IMR-90 (cell line): ENCODE measurements at regions not wholly inside any gene's neighbourhood (a gene's known extent, or its start where the extent isn't known, plus 50 kb on each side); places are given as distances from the start of the nearest gene placed in this dataset.

Experiments used
- ATAC-seq: fragments of 200-7000 bp; cut with Tn5 transposase; 2 replicates; pipeline ENCODE4 v1.9.1; 2020; ENCODE audit warnings: low read depth, mild to moderate bottlenecking, moderate library complexity
- BruUV-seq: library from RNA; stranded (reverse); fragments of 400-500 nt; replicated peaks from 2 replicates; lab custom pipeline; 2021; lab: Mats Ljungman, UMichigan
- CTCF ChIA-PET: fragments of 300-600 bp; formaldehyde crosslinking; extraction: SDS; loops from one replicate; lab custom pipeline; 2021; ENCODE audit warnings: antibody characterized with exemption; lab: Yijun Ruan, JAX
- POLR2A ChIA-PET: fragments of 300-600 bp; sonication (Branson Sonifier 250); formaldehyde crosslinking; loops from one replicate; lab custom pipeline; 2022; ENCODE audit warnings: antibody characterized with exemption; ENCODE audit not compliant: unreplicated experiment; lab: Charles Lee
- DNase-seq: peaks from one replicate; pipeline ENCODE4 v3.0.0; 2013
- H2AFZ ChIP-seq: replicated peaks from 2 replicates; pipeline ENCODE3; 2013; ENCODE audit warnings: low read length, mild to moderate bottlenecking; ENCODE audit not compliant: poor library complexity
- H2AK5ac ChIP-seq: 2 replicates; pipeline ENCODE4 v1.6.1; 2013; ENCODE audit warnings: low read depth, low read length, inconsistent platforms
- H2AK9ac ChIP-seq: replicated peaks from 2 replicates; pipeline ENCODE3; 2013; ENCODE audit warnings: mild to moderate bottlenecking, low read depth, low read length, moderate library complexity; ENCODE audit not compliant: poor library complexity
- H2BK120ac ChIP-seq: 2 replicates; pipeline ENCODE4 v1.6.1; 2013; ENCODE audit warnings: low read depth, low read length, inconsistent platforms
- H2BK15ac ChIP-seq: 3 replicates; pipeline ENCODE4 v1.6.1; 2013; ENCODE audit warnings: low read depth, low read length, inconsistent platforms
- H2BK20ac ChIP-seq: 2 replicates; pipeline ENCODE4 v1.6.1; 2013; ENCODE audit warnings: low read depth, mild to moderate bottlenecking, inconsistent platforms, low read length, moderate library complexity
- H2BK5ac ChIP-seq: 2 replicates; pipeline ENCODE4 v1.6.1; 2013; ENCODE audit warnings: mild to moderate bottlenecking, low read depth, low read length, inconsistent platforms; ENCODE audit not compliant: poor library complexity, severe bottlenecking
- H3K14ac ChIP-seq: replicated peaks from 2 replicates; pipeline ENCODE4 v1.6.1; 2013; ENCODE audit warnings: low read depth, low read length, inconsistent platforms
- H3K18ac ChIP-seq: 2 replicates; pipeline ENCODE4 v1.6.1; 2013; ENCODE audit warnings: low read depth, low read length, control low read depth
- H3K23ac ChIP-seq: 2 replicates; pipeline ENCODE4 v1.6.1; 2013; ENCODE audit warnings: low read depth, low read length, inconsistent platforms
- H3K27ac ChIP-seq: 2 replicates; pipeline ENCODE4 v1.5.1; 2013; ENCODE audit warnings: mild to moderate bottlenecking, control low read depth, low read length; ENCODE audit not compliant: insufficient read depth
- H3K27me3 ChIP-seq: 2 replicates; pipeline ENCODE4 v1.6.1; 2013; ENCODE audit warnings: low read length; ENCODE audit not compliant: control insufficient read depth, insufficient read depth
- H3K36me3 ChIP-seq: 2 replicates; pipeline ENCODE4 v1.6.1; 2013; ENCODE audit warnings: low read length, mixed read lengths; ENCODE audit not compliant: control insufficient read depth, insufficient read depth
- H3K4ac ChIP-seq: 2 replicates; pipeline ENCODE4 v1.6.1; 2013; ENCODE audit warnings: low read depth, low read length, inconsistent platforms
- H3K4me1 ChIP-seq: 2 replicates; pipeline ENCODE4 v1.6.1; 2013; ENCODE audit warnings: low read length, mixed read lengths; ENCODE audit not compliant: control insufficient read depth, insufficient read depth
- H3K4me2 ChIP-seq: 2 replicates; pipeline ENCODE4 v1.6.1; 2013; ENCODE audit warnings: low read depth, mild to moderate bottlenecking, control low read depth, low read length, moderate library complexity
- H3K4me3 ChIP-seq: 2 replicates; pipeline ENCODE4 v1.5.1; 2013; ENCODE audit warnings: low read depth, mild to moderate bottlenecking, control low read depth, low read length, moderate library complexity; ENCODE audit not compliant: insufficient read depth
- H3K56ac ChIP-seq: 2 replicates; pipeline ENCODE4 v1.6.1; 2013; ENCODE audit warnings: low read length, inconsistent platforms; ENCODE audit not compliant: insufficient read depth; ENCODE audit errors: extremely low read depth
- H3K79me1 ChIP-seq, 2 experiments: 2 replicates each; pipeline ENCODE4 v1.6.1; 2013; ENCODE audit warnings: low read length in 2 of 2, inconsistent platforms in 1 of 2, low read depth in 1 of 2
- H3K9ac ChIP-seq: 2 replicates; pipeline ENCODE4 v1.6.1; 2013; ENCODE audit warnings: low read depth, low read length, control low read depth
- H3K9me1 ChIP-seq: 2 replicates; pipeline ENCODE4 v1.6.1; 2013; ENCODE audit warnings: low read length, inconsistent platforms; ENCODE audit not compliant: insufficient read depth
- H3K9me3 ChIP-seq: 2 replicates; pipeline ENCODE4 v1.6.1; 2013; ENCODE audit warnings: low read length; ENCODE audit not compliant: control insufficient read depth, insufficient read depth
- H4K20me1 ChIP-seq: 2 replicates; pipeline ENCODE4 v1.6.1; 2013; ENCODE audit warnings: low read length, inconsistent platforms; ENCODE audit not compliant: insufficient read depth
- H4K5ac ChIP-seq: 2 replicates; pipeline ENCODE4 v1.6.1; 2013; ENCODE audit warnings: mild to moderate bottlenecking, low read depth, low read length, control low read depth
- H4K8ac ChIP-seq, 2 experiments: 2 replicates each; pipeline ENCODE4 v1.6.1; 2013; ENCODE audit warnings: low read depth in 2 of 2, low read length in 2 of 2, control low read depth in 1 of 2, inconsistent platforms in 1 of 2
- H4K91ac ChIP-seq: 2 replicates; pipeline ENCODE4 v1.6.1; 2013; ENCODE audit warnings: low read depth, low read length, inconsistent platforms; ENCODE audit not compliant: insufficient read depth
- CEBPB ChIP-seq: IDR thresholded peaks from 2 replicates; pipeline ENCODE4 v1.6.1; 2012; ENCODE audit warnings: low read depth, low read length, improper control_type of control experiment
- FOS ChIP-seq: fragments of 150-350 bp; IDR thresholded peaks from 2 replicates; pipeline ENCODE4 v1.6.1; 2016; ENCODE audit warnings: low read depth, low read length
- RAD21 ChIP-seq: IDR thresholded peaks from 2 replicates; pipeline ENCODE4 v1.6.1; 2012; ENCODE audit warnings: low read length, improper control_type of control experiment
- WGBS, 2 experiments: methylation state at CpG; one replicate each; pipeline versions ENCODE4 v1.1.5 to v1.1.7; 2013; ENCODE audit warnings: missing lambda C conversion rate in 2 of 2; ENCODE audit not compliant: insufficient read length in 1 of 2; ENCODE audit errors: extremely low coverage in 2 of 2; 5-methylcytosine and 5-hydroxymethylcytosine counted together
- dilution Hi-C: fragments of 300-500 bp; cut with HindIII; formaldehyde crosslinking; loops from one replicate; pipeline ENCODE4 v1.14.3; 2018; ENCODE audit warnings: low sequenced_read_pairs; ENCODE audit not compliant: unreplicated experiment
- in situ Hi-C: fragments of 300-500 bp; cut with MboI; formaldehyde crosslinking; loops from 3 replicates; pipeline ENCODE4 v1.14.3; 2019; ENCODE audit warnings: low sequenced_read_pairs, inconsistent platforms, mixed read lengths
- intact Hi-C: fragments of 100-400 bp; cut with micrococcal nuclease; formaldehyde crosslinking; loops from 2 replicates; pipeline ENCODE4 v1.10.0; 2022

- Histone ChIP-seq H2AK5ac (no peak overlapping the region), H3K14ac (no peak overlapping the region), H3K56ac (no peak overlapping the region), H2BK20ac (no peak overlapping the region), H3K27ac (no peak overlapping the region), H4K20me1 (no peaks in the 10 kb centered on the region), H4K5ac (no peak overlapping the region), H4K8ac (no peak overlapping the region), H4K91ac (no peak overlapping the region), H2BK5ac (peak overlapping the region; percentile 74), H3K18ac (no peak overlapping the region), H3K4me1 (peaks cover 6% of the 10 kb centered on the region; the same call in 1 of the 2 replicates), H3K79me1 (no peaks in the 10 kb centered on the region), H3K4me3 (no peak overlapping the region), H3K9ac (no peak overlapping the region), H2AK9ac (no peak overlapping the region), H3K23ac (no peak overlapping the region), H2AFZ (no peak overlapping the region), H3K36me3 (no peaks in the 10 kb centered on the region), H2BK15ac (no peak overlapping the region), H3K4me2 (no peak overlapping the region), H3K9me1 (no peaks in the 10 kb centered on the region; the same call in 1 of the 2 replicates), H3K9me3 (peaks cover 2% of the 10 kb centered on the region; the same call in 1 of the 2 replicates), H3K4ac (no peak overlapping the region), H3K27me3 (no peaks in the 10 kb centered on the region), H2BK120ac (no peak overlapping the region)
- intact Hi-C loops (loop anchor here (5.0 kb wide), 1 partner anchor 103 kb away; no protein-coding TSS in a partner anchor), dilution Hi-C loops (no loop called here), in situ Hi-C loops (no loop called here)
- DNase-seq (peak; percentile 91), ATAC-seq (peak; percentile 68)
- CTCF ChIA-PET: no interaction called here
- POLR2A ChIA-PET: no interaction called here
- WGBS, 2 experiments: no CpG with 5 or more reads among the region's 3 CpGs
- BruUV-seq: no TSS peak
- TF ChIP-seq FOS: 0 out of 2 replicates have a peak, but pooled peaks have one; percentile 14
- no peak for TF ChIP-seq RAD21
- no peak for TF ChIP-seq CEBPB
These were observed 125.0 kb downstream of the SPCS3 start for GRCh38 chr4:176444741-176445140.
